Spleen (tissue), 11 donors: ENCODE measurements at regions not wholly inside any gene's neighbourhood (a gene's known extent, or its start where the extent isn't known, plus 50 kb on each side); places are given as distances from the start of the nearest gene placed in this dataset.

ENCODE experiments used
- DNase-seq: peaks from one replicate; pipeline ENCODE4 v3.0.0-alpha.2; 2020
- H3K27ac ChIP-seq, 8 donors: fragments of 200-600 bp; sonication (generic) in 7 of 8; 1 replicate in 4 of 8; 2 replicates in 4 of 8; pipeline versions ENCODE4 v1.5.0 to v1.8.0; 2016 to 2021; ENCODE audit warnings: inconsistent platforms in 4 of 8, mild to moderate bottlenecking in 4 of 8, moderate library complexity in 1 of 8
- H3K27me3 ChIP-seq, 7 donors: fragments of 200-600 bp; sonication (generic) in 6 of 7; replicated peaks in 1 of 7; 1 replicate in 4 of 7; 2 replicates in 3 of 7; pipeline versions ENCODE4 v1.5.0 to v1.8.0; 2016 to 2021; ENCODE audit warnings: inconsistent platforms in 3 of 7, mild to moderate bottlenecking in 1 of 7
- H3K36me3 ChIP-seq, 6 donors: fragments of 200-600 bp; sonication (generic) in 5 of 6; 1 replicate in 4 of 6; 2 replicates in 2 of 6; pipeline versions ENCODE4 v1.5.0 to v1.8.0; 2016 to 2021; ENCODE audit warnings: inconsistent platforms in 2 of 6
- H3K4me1 ChIP-seq, 6 donors: fragments of 200-600 bp; sonication (generic) in 5 of 6; 1 replicate in 3 of 6; 2 replicates in 3 of 6; pipeline versions ENCODE4 v1.5.0 to v1.8.0; 2016 to 2021; ENCODE audit warnings: inconsistent platforms in 3 of 6
- H3K4me3 ChIP-seq, 8 donors: fragments of 200-600 bp; sonication (generic) in 7 of 8; 1 replicate in 4 of 8; 2 replicates in 4 of 8; pipeline versions ENCODE4 v1.5.0 to v1.8.0; 2016 to 2021; ENCODE audit warnings: inconsistent platforms in 4 of 8, mild to moderate bottlenecking in 4 of 8, moderate library complexity in 2 of 8
- H3K9me3 ChIP-seq, 8 donors: fragments of 200-600 bp; sonication (generic) in 7 of 8; 1 replicate in 4 of 8; 2 replicates in 4 of 8; pipeline versions ENCODE4 v1.5.0 to v1.8.0; 2016 to 2021; ENCODE audit warnings: inconsistent platforms in 4 of 8
- POLR2A ChIP-seq, 3 donors: fragments of 450-650 bp; IDR thresholded peaks; one replicate each; pipeline ENCODE4 v1.5.1; 2017; ENCODE audit warnings: antibody characterized with exemption in 3 of 3, mild to moderate bottlenecking in 1 of 3
- POLR2AphosphoS5 ChIP-seq, 3 donors: sonication (generic); formaldehyde crosslinking; IDR thresholded peaks; one replicate each; pipeline ENCODE4 v1.5.1; 2017; ENCODE audit warnings: antibody characterized with exemption in 3 of 3
- WGBS, 5 donors: extraction: QIAGEN DNeasy Blood & Tissue Kit in 3 of 5; methylation state at CpG; one replicate each; pipeline versions ENCODE4 v1.1.5 to v1.1.7; 2013 to 2018; 5-methylcytosine and 5-hydroxymethylcytosine counted together
- intact Hi-C: fragments of 100-400 bp; cut with DNase I; formaldehyde crosslinking; loops from one replicate; pipeline ENCODE4 v1.15.0; 2023; ENCODE audit warnings: low total_unique reads
- TF ChIP-seq, protein P1 (sequence below), 11 experiments: fragments of 200-600 bp in 7 of 11; fragments of 450-650 bp in 4 of 11; sonication (generic) in 4 of 11; IDR thresholded peaks in 8 of 11; conservative IDR thresholded peaks in 3 of 11; 1 replicate in 7 of 11; 2 replicates in 4 of 11; pipeline versions ENCODE4 v1.4.0 to v1.8.0; 2016 to 2021; ENCODE audit warnings: antibody characterized with exemption in 11 of 11, inconsistent platforms in 4 of 11, mild to moderate bottlenecking in 1 of 11
- donor health status: healthy with polysubstance abuse.
- donor health status: DM: no; HTN: no; CAD: no; lungs with moderate emphysema.
- donor health status: DM: no; HTN: no; CAD: no.
- donor health status: Bipolar disorder and iron deficiency.
- donor health status: healthy.
- donor health status: DM: no; HTN: no; CAD: no.
- donor health status: DM: yes; HTN: yes; CAD: no.

DNA sequence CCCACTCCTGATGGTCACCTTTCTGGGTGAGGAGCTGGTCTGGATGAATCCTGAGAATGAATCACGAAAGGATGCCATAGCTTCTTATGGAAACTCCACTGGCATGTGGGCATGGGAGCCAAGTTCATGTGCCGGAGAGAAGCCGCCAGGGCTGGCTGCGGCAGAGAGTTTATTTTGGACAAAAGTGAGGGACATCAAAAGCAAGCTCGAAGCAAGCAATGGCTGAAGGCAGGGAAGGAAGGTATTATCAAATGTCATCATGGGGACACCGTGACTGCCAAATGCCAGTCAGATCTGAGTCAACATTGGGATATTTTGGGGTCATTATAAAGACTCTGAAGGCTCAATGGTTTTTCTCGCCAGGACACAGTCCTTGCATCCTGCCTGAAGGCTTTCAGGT lies 249.1 kb downstream of the QKI start:
- Histone ChIP-seq H3K9me3 (no peaks in the 10 kb centered on the region), H3K27me3 (no peaks in the 10 kb centered on the region), H3K4me3 (no peak overlapping the region), H3K27ac (no peak overlapping the region), H3K36me3 (no peaks in the 10 kb centered on the region), H3K4me1 (peaks cover 13 to 50% (median 31%) of the 10 kb centered on the region in 6 donors)
- DNase-seq = no peak
- TF ChIP-seq, protein P1, sequence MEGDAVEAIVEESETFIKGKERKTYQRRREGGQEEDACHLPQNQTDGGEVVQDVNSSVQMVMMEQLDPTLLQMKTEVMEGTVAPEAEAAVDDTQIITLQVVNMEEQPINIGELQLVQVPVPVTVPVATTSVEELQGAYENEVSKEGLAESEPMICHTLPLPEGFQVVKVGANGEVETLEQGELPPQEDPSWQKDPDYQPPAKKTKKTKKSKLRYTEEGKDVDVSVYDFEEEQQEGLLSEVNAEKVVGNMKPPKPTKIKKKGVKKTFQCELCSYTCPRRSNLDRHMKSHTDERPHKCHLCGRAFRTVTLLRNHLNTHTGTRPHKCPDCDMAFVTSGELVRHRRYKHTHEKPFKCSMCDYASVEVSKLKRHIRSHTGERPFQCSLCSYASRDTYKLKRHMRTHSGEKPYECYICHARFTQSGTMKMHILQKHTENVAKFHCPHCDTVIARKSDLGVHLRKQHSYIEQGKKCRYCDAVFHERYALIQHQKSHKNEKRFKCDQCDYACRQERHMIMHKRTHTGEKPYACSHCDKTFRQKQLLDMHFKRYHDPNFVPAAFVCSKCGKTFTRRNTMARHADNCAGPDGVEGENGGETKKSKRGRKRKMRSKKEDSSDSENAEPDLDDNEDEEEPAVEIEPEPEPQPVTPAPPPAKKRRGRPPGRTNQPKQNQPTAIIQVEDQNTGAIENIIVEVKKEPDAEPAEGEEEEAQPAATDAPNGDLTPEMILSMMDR (IDR thresholded peaks at IDR 0.05 in 8 of 11, conservative IDR thresholded peaks at IDR 0.05 in 3 of 11) = no peak
- no peak for TF ChIP-seq POLR2AphosphoS5 (IDR thresholded peaks at IDR 0.05)
- WGBS, 5 donors = 79 to 89% (median 81%) methylated on average over 7 of the region's 7 CpGs
- intact Hi-C loops = no loop called here

DNA sequence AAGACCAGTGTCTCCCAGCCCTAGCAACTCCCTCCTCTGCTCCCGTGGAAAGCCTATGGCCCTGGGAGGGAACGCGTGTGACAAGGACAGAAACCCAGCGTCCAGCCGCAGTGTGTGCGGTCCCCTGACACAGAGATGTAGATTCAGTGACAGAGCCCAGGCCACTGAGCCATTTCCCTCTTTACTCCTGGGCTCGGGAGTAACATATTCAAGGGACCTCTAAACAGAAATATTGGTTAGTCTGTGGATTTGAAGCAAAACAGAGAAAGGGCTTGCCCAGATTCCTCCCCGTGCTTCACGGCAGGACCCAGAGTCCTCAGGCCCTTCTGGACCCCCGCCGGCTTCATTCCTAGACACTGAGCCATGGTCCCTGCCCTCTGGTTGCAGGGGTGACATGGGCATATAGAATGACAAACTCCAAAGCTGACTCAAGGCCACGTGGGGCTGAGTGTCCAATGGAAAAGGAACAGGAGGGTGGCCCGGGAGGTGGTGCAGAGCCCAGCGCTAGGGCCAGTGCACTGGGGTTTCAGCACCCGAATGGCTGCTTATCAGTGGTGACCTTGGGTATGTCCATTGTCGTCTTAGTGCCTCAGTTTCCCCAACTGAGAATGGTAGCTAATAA lies 248.2 kb downstream of the QKI start:
- no peaks in the 10 kb centered on the region for H3K27me3 ChIP-seq
- no peak for TF ChIP-seq POLR2AphosphoS5 (IDR thresholded peaks at IDR 0.05)
- TF ChIP-seq, protein P1 (IDR thresholded peaks at IDR 0.05 in 8 of 11, conservative IDR thresholded peaks at IDR 0.05 in 3 of 11) = no peak

DNA sequence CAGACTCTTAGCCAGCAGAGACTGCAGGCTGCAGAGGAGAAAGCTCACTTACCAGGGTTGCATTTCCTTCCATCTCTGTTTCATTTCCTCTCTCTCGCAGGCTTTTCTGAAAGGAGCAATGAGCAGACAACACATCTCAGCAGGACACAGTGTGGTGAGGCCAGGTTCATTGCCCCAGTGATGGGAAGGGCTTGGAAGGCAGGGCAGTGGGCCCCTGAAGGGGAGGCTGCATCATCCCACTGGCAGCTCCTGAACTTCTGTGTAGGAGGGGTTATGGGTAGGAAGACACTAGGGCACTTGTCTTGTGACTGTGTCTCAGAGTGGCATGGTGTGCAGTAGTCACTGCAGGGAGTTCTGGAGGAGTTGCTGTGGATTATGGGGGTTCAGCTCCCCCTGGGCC lies 246.8 kb downstream of the QKI start:
- Histone ChIP-seq H3K9me3 (no peaks in the 10 kb centered on the region), H3K27ac (peak overlapping the region in 1 of 8 donors; percentile 28), H3K4me3 (no peak overlapping the region), H3K27me3 (no peaks in the 10 kb centered on the region), H3K4me1 (peaks cover 3 to 27% (median 11%) of the 10 kb centered on the region in 6 donors), H3K36me3 (no peaks in the 10 kb centered on the region)
- TF ChIP-seq POLR2A (IDR thresholded peaks at IDR 0.05) (no peak), POLR2AphosphoS5 (IDR thresholded peaks at IDR 0.05) (no peak)
- TF ChIP-seq, protein P1 (IDR thresholded peaks at IDR 0.05 in 8 of 11, conservative IDR thresholded peaks at IDR 0.05 in 3 of 11) = no peak
- no peak for DNase-seq
- intact Hi-C loops = no loop called here
- 0 to 15% (median 7%) methylated on average over 1 of the region's 1 CpG for WGBS, 5 donors

More for the DNA sequence above, 248.2 kb downstream of the QKI start:
- Histone ChIP-seq H3K4me3 (no peak overlapping the region), H3K9me3 (no peaks in the 10 kb centered on the region), H3K27ac (no peak overlapping the region), H3K4me1 (peaks cover 8 to 42% (median 23%) of the 10 kb centered on the region in 6 donors), H3K36me3 (no peaks in the 10 kb centered on the region)
- no peak for DNase-seq
- WGBS, 5 donors = 90 to 95% (median 93%) methylated on average over 15 to 16 of the region's 16 CpGs
- intact Hi-C loops = no loop called here

DNA sequence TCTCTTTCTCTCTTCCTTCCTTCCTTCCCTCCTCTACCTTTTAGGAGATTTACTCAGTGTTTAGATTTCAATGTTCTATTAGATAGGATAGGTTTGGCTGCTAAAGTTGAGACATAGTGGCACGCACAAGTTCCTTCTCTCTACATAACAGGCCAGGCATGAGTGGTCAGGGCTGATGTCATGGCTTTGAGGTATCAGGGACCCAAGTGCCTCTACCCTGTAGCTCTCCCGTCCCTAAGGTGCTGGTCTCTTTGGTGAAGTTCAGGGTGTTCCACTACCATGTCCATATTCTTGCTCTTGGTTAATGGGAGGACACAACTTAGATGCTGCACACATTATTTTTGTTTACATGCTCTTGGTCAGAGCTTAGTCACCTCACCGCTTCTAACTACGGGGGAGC lies 245.3 kb downstream of the QKI start:
- peaks cover 3 to 22% (median 11%) of the 10 kb centered on the region in 6 donors for H3K4me1 ChIP-seq
- intact Hi-C loops = no loop called here
- H3K9me3 ChIP-seq = no peaks in the 10 kb centered on the region
- no peak overlapping the region for H3K4me3 ChIP-seq
- DNase-seq = no peak
- 88 to 92% (median 91%) methylated on average over 4 of the region's 4 CpGs for WGBS, 5 donors
- TF ChIP-seq, protein P1 (IDR thresholded peaks at IDR 0.05 in 8 of 11, conservative IDR thresholded peaks at IDR 0.05 in 3 of 11) = no peak
- TF ChIP-seq POLR2A (IDR thresholded peaks at IDR 0.05) (no peak), POLR2AphosphoS5 (IDR thresholded peaks at IDR 0.05) (no peak)
- H3K36me3 ChIP-seq = no peaks in the 10 kb centered on the region
- H3K27ac ChIP-seq = no peak overlapping the region
- H3K27me3 ChIP-seq = no peaks in the 10 kb centered on the region
